ENCODE measurements at regions not wholly inside any gene's neighbourhood (a gene's known extent, or its start where the extent isn't known, plus 50 kb on each side); places are given as distances from the start of the nearest gene placed in this dataset.
"Not testable (repeated sequence)": the region's sequence is repeated elsewhere in the genome, so short reads cannot be mapped to it uniquely, and the experiment has no call there.

- H4K5ac ChIP-seq (ENCODE audit: low read depth, low read length); H3K4me1 ChIP-seq (ENCODE audit: control insufficient read depth, insufficient read depth, low read length); H2BK120ac ChIP-seq (ENCODE audit: low read depth, low read length); H3K4me3 ChIP-seq (ENCODE audit: insufficient read depth, low read depth, low read length); H3K9me3 ChIP-seq (ENCODE audit: control insufficient read depth, insufficient read depth, low read length); H4K91ac ChIP-seq (ENCODE audit: insufficient read depth, low read depth, low read length); H3K4me2 ChIP-seq (ENCODE audit: low read depth, low read length); intact Hi-C loops (cut with micrococcal nuclease); H3K27ac ChIP-seq (ENCODE audit: insufficient read depth, low read length); H3K79me1 ChIP-seq (ENCODE audit: low read depth in 1 of 2, low read length in 2 of 2); H4K8ac ChIP-seq (ENCODE audit: low read depth in 2 of 2, low read length in 2 of 2); H2AK5ac ChIP-seq (ENCODE audit: low read depth, low read length); BruUV-seq (replicated peaks); H2BK20ac ChIP-seq (ENCODE audit: low read depth, low read length); H3K9me1 ChIP-seq (ENCODE audit: insufficient read depth, low read length); H2BK5ac ChIP-seq (ENCODE audit: low read depth, low read length, poor library complexity, severe bottlenecking); H3K27me3 ChIP-seq (ENCODE audit: control insufficient read depth, insufficient read depth, low read length); H2AK9ac ChIP-seq (replicated peaks; ENCODE audit: low read depth, low read length, poor library complexity); POLR2A ChIA-PET (ENCODE audit: unreplicated experiment); H2BK15ac ChIP-seq (ENCODE audit: low read depth, low read length); H3K14ac ChIP-seq (replicated peaks; ENCODE audit: low read depth, low read length); H3K9ac ChIP-seq (ENCODE audit: low read depth, low read length); DNase-seq; H3K23ac ChIP-seq (ENCODE audit: low read depth, low read length); CTCF ChIA-PET; in situ Hi-C loops (cut with MboI; ENCODE audit: low sequenced_read_pairs); H3K18ac ChIP-seq (ENCODE audit: low read depth, low read length); H2AFZ ChIP-seq (replicated peaks; ENCODE audit: low read length, poor library complexity); H4K20me1 ChIP-seq (ENCODE audit: insufficient read depth, low read length); H3K56ac ChIP-seq (ENCODE audit: extremely low read depth, insufficient read depth, low read length); H3K36me3 ChIP-seq (ENCODE audit: control insufficient read depth, insufficient read depth, low read length); H3K4ac ChIP-seq (ENCODE audit: low read depth, low read length); dilution Hi-C loops (cut with HindIII; ENCODE audit: low sequenced_read_pairs, unreplicated experiment): not testable (repeated sequence)
- 0 out of 2 replicates have a peak, but pooled peaks have one; percentile 35 for ATAC-seq (ENCODE audit: low read depth)
- WGBS, 2 experiments (ENCODE audit: extremely low coverage in 2 of 2, insufficient read length in 1 of 2), result no CpG with 5 or more reads among the region's 12 CpGs
Observed at GRCh38 chr15:34523849-34524248, 59.6 kb downstream of the GOLGA8B start.

DNA sequence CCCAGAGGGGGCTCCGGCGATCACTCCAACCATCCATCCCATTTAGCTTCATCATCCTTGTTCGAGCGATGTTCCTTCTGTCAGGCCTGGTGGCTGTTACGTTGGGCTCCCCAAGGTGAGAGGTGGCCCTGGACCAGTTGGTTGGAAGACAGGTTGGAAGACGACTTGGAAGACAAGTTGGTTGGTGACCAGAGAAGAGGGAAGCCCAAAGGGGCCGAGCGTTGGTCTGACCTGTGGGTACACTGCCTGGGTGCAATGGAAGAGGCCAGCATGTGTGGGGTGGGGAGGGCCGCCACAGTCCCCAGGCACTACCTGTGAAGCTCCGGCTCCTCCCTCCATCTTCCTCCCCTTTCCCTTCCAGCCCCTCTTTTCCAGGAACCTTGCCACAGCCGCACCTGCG is 60.9 kb downstream of the GOLGA8B start:
- H3K23ac ChIP-seq (ENCODE audit: low read depth, low read length); H3K4ac ChIP-seq (ENCODE audit: low read depth, low read length); H3K27me3 ChIP-seq (ENCODE audit: control insufficient read depth, insufficient read depth, low read length); H2AFZ ChIP-seq (replicated peaks; ENCODE audit: low read length, poor library complexity); H2BK20ac ChIP-seq (ENCODE audit: low read depth, low read length); H3K36me3 ChIP-seq (ENCODE audit: control insufficient read depth, insufficient read depth, low read length); intact Hi-C loops (cut with micrococcal nuclease); H3K56ac ChIP-seq (ENCODE audit: extremely low read depth, insufficient read depth, low read length); H4K20me1 ChIP-seq (ENCODE audit: insufficient read depth, low read length); H2BK120ac ChIP-seq (ENCODE audit: low read depth, low read length); DNase-seq; H2AK9ac ChIP-seq (replicated peaks; ENCODE audit: low read depth, low read length, poor library complexity); H2AK5ac ChIP-seq (ENCODE audit: low read depth, low read length); CTCF ChIA-PET; H3K4me1 ChIP-seq (ENCODE audit: control insufficient read depth, insufficient read depth, low read length); dilution Hi-C loops (cut with HindIII; ENCODE audit: low sequenced_read_pairs, unreplicated experiment); H3K9me3 ChIP-seq (ENCODE audit: control insufficient read depth, insufficient read depth, low read length); H3K9me1 ChIP-seq (ENCODE audit: insufficient read depth, low read length); H2BK15ac ChIP-seq (ENCODE audit: low read depth, low read length); H2BK5ac ChIP-seq (ENCODE audit: low read depth, low read length, poor library complexity, severe bottlenecking); H3K4me2 ChIP-seq (ENCODE audit: low read depth, low read length); H3K79me1 ChIP-seq (ENCODE audit: low read depth in 1 of 2, low read length in 2 of 2); H4K5ac ChIP-seq (ENCODE audit: low read depth, low read length); in situ Hi-C loops (cut with MboI; ENCODE audit: low sequenced_read_pairs); H3K27ac ChIP-seq (ENCODE audit: insufficient read depth, low read length); POLR2A ChIA-PET (ENCODE audit: unreplicated experiment); H4K8ac ChIP-seq (ENCODE audit: low read depth in 2 of 2, low read length in 2 of 2); H3K9ac ChIP-seq (ENCODE audit: low read depth, low read length); ATAC-seq (ENCODE audit: low read depth); H3K4me3 ChIP-seq (ENCODE audit: insufficient read depth, low read depth, low read length); BruUV-seq (replicated peaks); H4K91ac ChIP-seq (ENCODE audit: insufficient read depth, low read depth, low read length); H3K18ac ChIP-seq (ENCODE audit: low read depth, low read length); H3K14ac ChIP-seq (replicated peaks; ENCODE audit: low read depth, low read length): not testable (repeated sequence)
- no CpG with 5 or more reads among the region's 12 CpGs for WGBS, 2 experiments (ENCODE audit: extremely low coverage in 2 of 2, insufficient read length in 1 of 2)

Measured in IMR-90 (cell line).